Panc1 (cell line): ENCODE measurements at regions not wholly inside any gene's neighbourhood (a gene's known extent, or its start where the extent isn't known, plus 50 kb on each side); places are given as distances from the start of the nearest gene placed in this dataset.

Source experiments
- CTCF ChIP-seq: fragments of 450-650 bp; IDR thresholded peaks from 2 replicates; pipeline ENCODE4 v1.5.1; 2017; ENCODE audit warnings: mild to moderate bottlenecking
- REST ChIP-seq, 2 experiments: IDR thresholded peaks; 2 replicates each; pipeline ENCODE4 v1.6.1; 2011 to 2012; ENCODE audit warnings: low read depth in 2 of 2, control low read depth in 1 of 2, low read length in 1 of 2, mild to moderate bottlenecking in 1 of 2, moderate library complexity in 1 of 2; ENCODE audit not compliant: insufficient read depth in 1 of 2

DNA sequence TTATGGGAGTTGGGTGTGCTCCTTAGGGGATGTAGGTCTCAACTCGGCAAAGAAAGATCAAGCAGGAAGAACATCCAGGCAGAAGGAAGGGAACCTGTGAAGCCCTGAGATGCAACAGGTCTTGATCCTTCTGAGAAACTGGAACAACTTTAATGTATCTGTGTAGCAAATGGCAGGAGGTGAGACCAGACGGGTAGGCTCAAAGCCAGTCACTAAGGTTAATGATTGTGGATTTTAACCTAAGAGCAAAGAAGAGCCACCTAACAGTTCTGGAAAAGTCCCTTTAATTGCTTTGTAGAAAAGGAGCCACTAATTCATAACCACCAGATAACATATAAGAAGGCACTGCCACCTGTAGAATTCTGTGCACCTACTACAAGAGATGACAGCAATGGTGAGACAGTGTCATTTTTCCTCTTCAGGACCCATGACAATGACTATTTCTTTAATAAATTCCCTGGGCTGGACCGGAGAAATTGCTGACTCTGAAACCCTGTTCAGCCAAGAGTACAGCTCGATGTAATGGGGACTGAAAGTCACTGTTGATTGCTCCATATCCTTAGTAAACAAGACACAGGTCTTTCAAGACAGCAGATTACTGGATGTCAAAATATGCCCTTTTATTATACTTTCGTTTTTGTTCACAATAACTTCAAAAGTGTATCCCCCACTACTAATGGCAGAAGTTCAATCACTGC lies 326.2 kb downstream of the CBLN4 start:
- TF ChIP-seq REST (IDR thresholded peaks at IDR 0.05; ENCODE audit: insufficient read depth in 1 of 2, low read depth in 2 of 2, low read length in 1 of 2), result no peak
- TF ChIP-seq CTCF, result no peak
